Activated naive CD8-positive, alpha-beta T cell treated with anti-CD3 and anti-CD28 coated beads for 36 hours (primary cell): ENCODE measurements at regions not wholly inside any gene's neighbourhood (a gene's known extent, or its start where the extent isn't known, plus 50 kb on each side); places are given as distances from the start of the nearest gene placed in this dataset.
"Not testable (repeated sequence)": the region's sequence is repeated elsewhere in the genome, so short reads cannot be mapped to it uniquely, and the experiment has no call there.

Experiments used
- DNase-seq: peaks from one replicate; pipeline ENCODE4 v3.0.0; 2021
- H3K27ac Mint-ChIP-seq: one replicate; pipeline ENCODE4 v1.8.0; 2022; ENCODE audit warnings: mild to moderate bottlenecking, moderate library complexity, mixed read lengths
- H3K27me3 Mint-ChIP-seq: one replicate; pipeline ENCODE4 v1.8.0; 2022; ENCODE audit warnings: mild to moderate bottlenecking, mixed read lengths
- H3K36me3 Mint-ChIP-seq: one replicate; pipeline ENCODE4 v1.8.0; 2021; ENCODE audit warnings: mild to moderate bottlenecking, mixed read lengths
- H3K4me1 Mint-ChIP-seq: one replicate; pipeline ENCODE4 v1.8.0; 2021; ENCODE audit warnings: mixed read lengths
- H3K4me3 Mint-ChIP-seq: one replicate; pipeline ENCODE4 v1.8.0; 2022; ENCODE audit warnings: mild to moderate bottlenecking, moderate library complexity, mixed read lengths
- H3K9me3 Mint-ChIP-seq: one replicate; pipeline ENCODE4 v1.8.0; 2022; ENCODE audit warnings: mixed read lengths

GRCh38 chr20:47922269-47922668 is 137.0 kb upstream of the SULF2 start:
- DNase-seq: no peak
- Mint-ChIP-seq H3K27ac (no peak overlapping the region), H3K36me3 (no peaks in the 10 kb centered on the region), H3K4me3 (no peak overlapping the region), H3K4me1 (no peaks in the 10 kb centered on the region), H3K9me3 (peaks cover 9% of the 10 kb centered on the region), H3K27me3 (peaks cover 30% of the 10 kb centered on the region)

- H3K4me1 Mint-ChIP-seq, H3K36me3 Mint-ChIP-seq, DNase-seq, H3K4me3 Mint-ChIP-seq, H3K27ac Mint-ChIP-seq: not testable (repeated sequence)
- peaks cover 30% of the 10 kb centered on the region for H3K27me3 Mint-ChIP-seq
- H3K9me3 Mint-ChIP-seq: peaks cover 13% of the 10 kb centered on the region
These were observed 136.5 kb upstream of the SULF2 start for GRCh38 chr20:47921829-47922228.

GRCh38 chr20:47921408-47921807 is 136.1 kb upstream of the SULF2 start:
- H3K9me3 Mint-ChIP-seq: peaks cover 15% of the 10 kb centered on the region
- no peaks in the 10 kb centered on the region for H3K4me1 Mint-ChIP-seq
- peaks cover 32% of the 10 kb centered on the region for H3K27me3 Mint-ChIP-seq
- H3K4me3 Mint-ChIP-seq: no peak overlapping the region
- H3K36me3 Mint-ChIP-seq: no peaks in the 10 kb centered on the region
- DNase-seq: no peak
- H3K27ac Mint-ChIP-seq: no peak overlapping the region

- no peaks in the 10 kb centered on the region for H3K36me3 Mint-ChIP-seq
- no peak overlapping the region for H3K27ac Mint-ChIP-seq
- H3K9me3 Mint-ChIP-seq: peaks cover 19% of the 10 kb centered on the region
- H3K4me3 Mint-ChIP-seq: no peak overlapping the region
- peaks cover 22% of the 10 kb centered on the region for H3K27me3 Mint-ChIP-seq
- DNase-seq: no peak
- no peaks in the 10 kb centered on the region for H3K4me1 Mint-ChIP-seq
These were observed 132.3 kb upstream of the SULF2 start for GRCh38 chr20:47917549-47918070.

- no peaks in the 10 kb centered on the region for H3K36me3 Mint-ChIP-seq
- no peak for DNase-seq
- peaks cover 13% of the 10 kb centered on the region for H3K27me3 Mint-ChIP-seq
- no peaks in the 10 kb centered on the region for H3K4me1 Mint-ChIP-seq
- H3K9me3 Mint-ChIP-seq: peaks cover 19% of the 10 kb centered on the region
- no peak overlapping the region for H3K4me3 Mint-ChIP-seq
- H3K27ac Mint-ChIP-seq: no peak overlapping the region
These were observed 130.2 kb upstream of the SULF2 start for GRCh38 chr20:47915495-47915894.

- Mint-ChIP-seq H3K27ac (no peak overlapping the region), H3K27me3 (peaks cover 9% of the 10 kb centered on the region), H3K4me1 (no peaks in the 10 kb centered on the region), H3K4me3 (no peak overlapping the region), H3K9me3 (peaks cover 19% of the 10 kb centered on the region), H3K36me3 (no peaks in the 10 kb centered on the region)
- no peak for DNase-seq
These were observed 129.5 kb upstream of the SULF2 start for GRCh38 chr20:47914792-47915191.

GRCh38 chr20:47912786-47913501 is 127.7 kb upstream of the SULF2 start:
- peaks cover 14% of the 10 kb centered on the region for H3K9me3 Mint-ChIP-seq
- not testable (repeated sequence) for H3K27ac Mint-ChIP-seq, H3K36me3 Mint-ChIP-seq, H3K4me1 Mint-ChIP-seq, H3K27me3 Mint-ChIP-seq, H3K4me3 Mint-ChIP-seq, DNase-seq

GRCh38 chr20:47912165-47912564 is 126.9 kb upstream of the SULF2 start:
- H3K36me3 Mint-ChIP-seq, DNase-seq, H3K4me3 Mint-ChIP-seq, H3K27me3 Mint-ChIP-seq, H3K4me1 Mint-ChIP-seq, H3K9me3 Mint-ChIP-seq, H3K27ac Mint-ChIP-seq: not testable (repeated sequence)

GRCh38 chr20:47909696-47910369 is 124.6 kb upstream of the SULF2 start:
- not testable (repeated sequence) for DNase-seq, H3K4me3 Mint-ChIP-seq, H3K36me3 Mint-ChIP-seq, H3K27me3 Mint-ChIP-seq, H3K9me3 Mint-ChIP-seq, H3K4me1 Mint-ChIP-seq, H3K27ac Mint-ChIP-seq

GRCh38 chr20:47908361-47909035 is 123.2 kb upstream of the SULF2 start:
- not testable (repeated sequence) for H3K9me3 Mint-ChIP-seq, H3K4me1 Mint-ChIP-seq, H3K27ac Mint-ChIP-seq, H3K27me3 Mint-ChIP-seq, H3K4me3 Mint-ChIP-seq, H3K36me3 Mint-ChIP-seq, DNase-seq

- H3K36me3 Mint-ChIP-seq, H3K9me3 Mint-ChIP-seq, H3K4me3 Mint-ChIP-seq, DNase-seq, H3K27ac Mint-ChIP-seq, H3K4me1 Mint-ChIP-seq, H3K27me3 Mint-ChIP-seq: not testable (repeated sequence)
These were observed 122.7 kb upstream of the SULF2 start for GRCh38 chr20:47907951-47908350.

GRCh38 chr20:47907031-47907675 is 121.9 kb upstream of the SULF2 start:
- DNase-seq: no peak
- Mint-ChIP-seq H3K4me3 (no peak overlapping the region), H3K27me3 (no peaks in the 10 kb centered on the region), H3K27ac (no peak overlapping the region), H3K36me3 (no peaks in the 10 kb centered on the region), H3K9me3 (no peaks in the 10 kb centered on the region), H3K4me1 (no peaks in the 10 kb centered on the region)

GRCh38 chr20:47906348-47906660 is 121.0 kb upstream of the SULF2 start:
- Mint-ChIP-seq H3K27me3 (no peaks in the 10 kb centered on the region), H3K4me1 (no peaks in the 10 kb centered on the region), H3K4me3 (no peak overlapping the region), H3K36me3 (no peaks in the 10 kb centered on the region), H3K27ac (no peak overlapping the region), H3K9me3 (no peaks in the 10 kb centered on the region)
- no peak for DNase-seq

GRCh38 chr20:47905628-47906347 is 120.5 kb upstream of the SULF2 start:
- no peaks in the 10 kb centered on the region for H3K27me3 Mint-ChIP-seq
- no peaks in the 10 kb centered on the region for H3K9me3 Mint-ChIP-seq
- no peaks in the 10 kb centered on the region for H3K4me1 Mint-ChIP-seq
- no peaks in the 10 kb centered on the region for H3K36me3 Mint-ChIP-seq
- no peak overlapping the region for H3K4me3 Mint-ChIP-seq
- DNase-seq: no peak
- H3K27ac Mint-ChIP-seq: no peak overlapping the region

- H3K9me3 Mint-ChIP-seq, H3K36me3 Mint-ChIP-seq, H3K4me1 Mint-ChIP-seq, H3K4me3 Mint-ChIP-seq, H3K27me3 Mint-ChIP-seq, DNase-seq, H3K27ac Mint-ChIP-seq: not testable (repeated sequence)
These were observed 117.7 kb upstream of the SULF2 start for GRCh38 chr20:47903009-47903408.
